T1000 (cell line): ENCODE measurements at regions not wholly inside any gene's neighbourhood (a gene's known extent, or its start where the extent isn't known, plus 50 kb on each side); places are given as distances from the start of the nearest gene placed in this dataset.
"Not testable (repeated sequence)": the region's sequence is repeated elsewhere in the genome, so short reads cannot be mapped to it uniquely, and the experiment has no call there.

Source experiments
- DNase-seq: peaks from one replicate; lab custom pipeline; 2025; ENCODE audit warnings: mixed read lengths; lab: John Stamatoyannopoulos, UW

DNA sequence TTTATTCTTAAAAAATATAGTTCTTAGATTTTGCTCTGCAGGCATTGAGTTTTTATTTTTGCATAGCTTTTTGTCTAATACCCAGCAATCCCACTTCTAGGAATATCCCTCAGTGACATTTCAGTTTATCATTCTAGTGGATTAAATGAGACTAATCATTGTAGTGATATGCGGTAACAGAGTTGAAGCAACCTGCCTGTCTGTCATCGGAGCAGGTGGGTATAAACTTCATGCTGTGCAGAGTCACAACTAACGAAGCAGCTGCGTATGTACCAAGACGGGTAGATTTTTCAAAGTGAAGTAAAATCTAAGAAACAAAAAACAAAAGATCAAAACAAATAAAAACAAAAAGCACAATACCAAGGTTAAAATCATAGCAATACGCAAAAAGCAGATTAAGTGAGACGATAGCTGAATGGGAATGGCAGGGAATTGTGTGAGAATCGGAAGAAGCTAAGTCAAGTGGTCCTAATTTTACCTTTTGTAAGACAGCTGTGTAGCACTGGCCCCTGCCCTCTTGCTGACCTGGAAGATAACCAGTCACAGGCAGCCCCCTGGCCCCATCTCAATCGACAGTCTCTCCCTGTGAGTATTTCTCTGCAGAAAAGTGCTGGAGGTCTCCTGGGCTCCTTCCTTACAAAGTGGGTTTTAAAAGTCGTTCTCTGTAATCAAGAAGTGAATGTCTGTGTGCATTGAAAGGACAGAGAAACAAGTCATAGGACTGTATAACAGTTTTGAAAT, 169.2 kb downstream of the OR2B2 start:
- no peak for DNase-seq

GRCh38 chr6:27739902-27740301, 172.3 kb downstream of the OR2B2 start:
- DNase-seq = not testable (repeated sequence)

GRCh38 chr6:27736686-27737085, 175.5 kb downstream of the OR2B2 start:
- no peak for DNase-seq

DNA sequence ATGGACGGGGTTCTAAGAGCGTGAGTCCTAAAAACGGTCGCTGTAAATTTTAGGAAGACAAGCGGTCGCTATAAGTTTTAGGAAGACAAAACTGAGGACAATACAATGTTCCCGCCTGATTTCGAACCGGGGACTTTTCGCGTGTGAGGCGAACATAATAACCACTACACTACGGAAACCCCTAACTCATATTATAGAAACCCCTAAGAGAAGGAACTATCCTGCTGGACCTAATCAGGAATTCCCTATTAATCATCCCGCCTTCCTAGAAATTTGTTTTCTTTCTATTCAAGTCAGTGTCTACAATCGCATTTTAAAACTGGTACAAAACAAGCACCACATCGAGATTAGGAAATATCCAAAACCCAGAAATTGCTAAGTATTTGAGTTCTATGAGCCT, 183.8 kb downstream of the OR2B2 start:
- no peak for DNase-seq

- no peak for DNase-seq
These were observed 185.6 kb downstream of the OR2B2 start for GRCh38 chr6:27726619-27727023.

DNA sequence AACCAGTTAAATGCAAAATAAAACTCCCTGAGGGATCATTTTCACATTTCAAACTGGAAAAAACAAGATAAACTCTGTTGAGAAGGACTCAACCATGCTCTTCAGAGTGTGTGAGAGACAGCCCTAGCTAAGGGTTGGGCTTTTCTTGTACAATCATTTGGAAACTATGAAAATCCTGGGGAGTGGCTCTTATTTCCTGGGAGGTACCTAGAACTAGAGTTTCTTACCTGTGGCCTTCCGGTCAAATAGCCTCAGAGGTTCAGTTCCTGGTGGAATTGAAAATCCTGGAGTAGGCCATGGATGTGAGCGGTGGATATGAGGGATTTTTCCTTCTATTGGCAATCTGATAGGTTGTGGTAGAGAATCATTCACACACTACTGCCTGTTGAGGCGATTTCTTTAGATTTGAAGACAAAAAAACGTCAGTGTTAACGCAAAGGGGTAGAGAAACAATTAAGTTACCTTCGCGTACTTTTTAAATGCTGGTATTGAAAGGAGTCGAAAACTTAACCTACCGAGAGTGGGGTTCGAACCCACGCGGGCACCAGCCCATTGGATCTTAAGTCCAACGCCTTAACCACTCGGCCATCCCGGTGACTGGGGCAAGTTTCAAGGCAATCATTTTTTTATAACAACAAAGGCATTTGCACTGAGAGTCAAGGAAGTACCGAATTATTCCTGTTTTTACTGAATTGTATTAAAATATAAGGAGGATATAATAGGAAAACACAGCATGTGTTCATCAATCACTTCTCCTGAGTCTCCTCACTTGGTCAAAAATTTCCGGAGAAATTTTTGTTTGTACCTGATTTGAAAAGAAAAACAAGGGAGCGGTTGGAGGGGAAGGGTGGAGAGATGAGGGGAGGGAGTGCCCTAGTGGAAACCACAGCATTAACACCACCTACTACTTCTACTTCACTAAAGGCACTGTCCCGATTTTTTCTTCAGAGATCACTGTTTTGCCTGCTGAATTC, 191.3 kb downstream of the OR2B2 start:
- no peak for DNase-seq

DNA sequence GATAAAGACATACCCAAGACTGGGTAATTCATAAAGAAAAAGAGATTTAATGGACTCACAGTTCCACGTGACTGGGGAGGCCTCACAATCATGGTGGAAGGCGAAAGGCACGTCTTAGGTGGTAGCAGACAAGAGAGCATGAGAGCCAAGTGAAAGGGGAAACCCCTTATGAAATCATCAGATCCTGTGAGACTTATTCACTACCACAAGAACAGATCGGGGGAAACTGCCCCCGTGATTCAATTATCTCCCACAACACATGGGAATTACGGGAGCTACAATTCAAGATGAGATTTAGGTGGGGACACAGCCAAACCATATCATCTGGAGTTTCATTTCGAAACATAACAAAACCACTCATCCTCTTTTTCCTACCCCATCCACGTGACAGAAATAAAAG, 193.2 kb downstream of the OR2B2 start:
- not testable (repeated sequence) for DNase-seq

GRCh38 chr6:27706431-27706830, 205.8 kb downstream of the OR2B2 start:
- DNase-seq = no peak

DNA sequence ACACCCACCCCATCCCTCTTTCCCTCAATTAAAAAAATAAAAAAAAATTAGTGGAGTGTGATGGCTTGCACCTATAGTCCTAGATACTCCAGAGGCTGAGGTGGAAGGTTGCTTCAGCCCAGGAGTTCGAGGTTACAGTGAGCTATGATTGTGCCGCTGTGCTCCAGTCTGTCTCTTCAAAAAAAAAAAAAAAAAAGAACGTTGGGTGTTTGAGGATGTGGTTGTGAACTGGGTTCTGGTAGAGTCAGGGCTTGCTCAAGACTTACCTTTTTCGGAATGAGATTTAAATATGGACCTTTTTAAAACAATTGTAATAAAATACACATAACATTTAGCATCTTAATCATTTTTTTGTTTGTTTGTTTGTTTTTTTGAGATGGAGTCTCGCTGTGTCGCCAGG, 211.9 kb downstream of the OR2B2 start:
- no peak for DNase-seq

GRCh38 chr6:27694547-27694874, 217.7 kb downstream of the OR2B2 start:
- no peak for DNase-seq

DNA sequence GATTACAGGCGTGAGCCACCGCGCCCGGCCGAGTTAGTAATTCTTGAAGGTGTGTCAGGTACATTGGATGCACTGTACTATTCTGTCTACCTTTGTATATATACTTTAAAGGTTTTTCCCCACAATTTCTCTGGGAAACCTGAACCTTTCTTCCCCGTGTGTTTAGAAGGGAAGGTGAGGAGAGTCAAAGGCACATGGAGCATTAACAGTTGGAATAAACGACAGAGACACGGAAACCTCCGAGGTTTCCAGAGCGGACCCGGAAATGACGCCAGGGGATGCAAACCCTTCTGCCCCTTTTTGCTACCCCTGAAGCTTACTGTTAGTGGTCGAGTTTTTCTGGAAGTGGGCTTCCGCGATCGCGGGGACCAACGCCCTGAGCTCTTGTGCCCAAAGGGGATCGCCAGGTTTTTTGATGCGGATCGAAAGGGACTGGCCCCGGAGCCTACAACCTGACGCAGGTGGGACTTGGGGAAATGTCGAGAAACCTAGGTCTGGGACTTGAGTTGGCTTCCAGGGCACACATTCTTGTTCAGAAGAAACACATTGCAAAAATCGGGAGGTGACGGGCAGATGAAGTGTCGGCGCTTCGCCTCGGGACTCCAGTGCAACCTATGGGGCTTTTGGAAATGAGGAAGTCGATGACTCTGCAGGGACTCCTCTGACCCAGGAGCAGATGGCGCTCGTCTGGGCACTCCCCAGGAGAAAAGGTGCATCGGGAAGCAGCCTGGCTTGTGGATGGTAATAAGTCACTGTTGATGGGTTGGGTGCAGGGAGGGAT, 218.2 kb downstream of the OR2B2 start:
- no peak for DNase-seq

DNA sequence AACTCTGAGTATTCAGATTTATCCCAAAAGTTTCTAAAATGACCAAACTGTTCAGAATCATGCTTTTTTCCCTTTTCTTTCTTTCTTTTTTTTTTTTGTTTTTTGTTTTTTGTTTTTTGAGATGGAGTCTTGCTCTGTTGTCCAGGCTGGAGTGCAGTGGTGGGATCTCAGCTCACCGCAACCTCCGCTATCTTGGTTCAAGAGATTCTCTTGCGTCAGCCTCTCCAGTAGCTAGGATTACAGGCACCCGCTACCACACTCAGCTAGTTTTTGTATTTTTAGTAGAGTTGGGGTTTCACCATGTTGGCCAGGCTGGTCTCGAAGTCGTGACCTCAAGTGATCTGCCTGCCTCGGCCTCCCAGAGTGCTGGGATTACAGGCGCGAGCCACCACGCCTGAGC, 219.2 kb upstream of the ZNF184 start:
- DNase-seq = not testable (repeated sequence)

GRCh38 chr6:27688014-27688586, 215.2 kb upstream of the ZNF184 start:
- peak; percentile 78 for DNase-seq

GRCh38 chr6:27687154-27688013, 214.5 kb upstream of the ZNF184 start:
- peak; percentile 74 for DNase-seq

GRCh38 chr6:27685279-27685678, 212.4 kb upstream of the ZNF184 start:
- no peak for DNase-seq

- DNase-seq = no peak
These were observed 211.6 kb upstream of the ZNF184 start for GRCh38 chr6:27684264-27685211.

- no peak for DNase-seq
These were observed 207.2 kb upstream of the ZNF184 start for GRCh38 chr6:27679964-27680694.

DNA sequence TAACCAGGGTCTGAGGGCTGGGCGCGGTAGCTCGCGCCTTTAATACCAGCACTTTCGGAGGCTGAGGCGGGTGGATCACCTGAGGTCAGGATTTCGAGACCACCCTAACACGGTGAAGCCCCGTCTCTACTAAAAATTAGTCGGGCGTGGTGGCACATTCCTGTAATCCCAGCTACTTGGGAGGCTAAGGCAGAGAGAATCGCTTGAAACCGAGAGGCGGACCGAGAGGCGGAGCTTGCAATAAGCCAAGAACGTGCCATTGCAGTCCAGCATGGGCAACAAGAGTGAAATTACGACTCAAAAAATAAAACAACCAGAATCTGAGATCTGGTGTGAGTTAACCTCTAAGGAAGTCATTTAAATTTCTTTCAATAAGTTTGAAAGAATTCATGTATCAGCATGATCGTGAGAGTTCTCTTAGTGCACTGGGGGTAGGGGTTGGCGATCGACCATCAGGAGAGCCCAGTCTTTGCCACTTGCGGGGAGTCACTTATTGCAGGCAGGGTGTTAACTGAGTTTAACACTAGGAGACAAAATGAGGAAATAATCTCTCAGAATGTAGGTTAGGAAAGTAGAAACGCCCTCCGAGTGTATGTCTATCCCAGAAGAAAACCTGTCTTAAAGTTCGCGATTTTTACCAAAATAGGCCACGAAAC, 206.5 kb upstream of the ZNF184 start:
- DNase-seq = no peak

DNA sequence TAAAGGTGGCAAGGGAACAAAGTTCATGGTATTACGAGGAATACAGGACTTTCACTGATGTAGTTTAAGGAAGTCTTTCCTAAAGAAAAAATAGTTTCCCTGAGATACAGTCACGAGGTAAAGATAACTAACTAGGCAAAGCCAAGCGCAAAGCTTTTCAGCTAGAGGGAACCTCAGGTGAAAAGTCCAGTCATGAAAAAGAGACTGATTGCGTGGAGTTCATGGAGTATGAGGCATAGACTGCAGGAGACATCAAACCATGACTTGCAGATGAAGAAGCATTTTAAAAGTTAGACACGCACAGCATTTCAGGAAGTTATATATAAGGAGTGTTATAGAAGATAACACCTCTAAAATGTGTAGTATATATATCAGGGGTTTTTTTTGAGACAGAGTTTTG, 205.6 kb upstream of the ZNF184 start:
- DNase-seq = no peak
